Retinal pigment epithelial cell (primary cell): ENCODE measurements at regions not wholly inside any gene's neighbourhood (a gene's known extent, or its start where the extent isn't known, plus 50 kb on each side); places are given as distances from the start of the nearest gene placed in this dataset.

Experiments
- DNase-seq: peaks from one replicate; pipeline ENCODE4 v3.0.0-alpha.2; 2010; ENCODE audit warnings: low read depth
- H3K4me3 ChIP-seq: 2 replicates; pipeline ENCODE4 v1.5.1; 2011; ENCODE audit warnings: mild to moderate bottlenecking, low read length, control low read depth, moderate library complexity
- CTCF ChIP-seq: conservative IDR thresholded peaks from 2 replicates; pipeline ENCODE4 v1.5.1; 2011; ENCODE audit warnings: low read depth, low read length, control low read depth, inconsistent platforms

- no peak overlapping the region for H3K4me3 ChIP-seq
- DNase-seq, result no peak
These were observed 78.0 kb upstream of the CTSC start for GRCh38 chr11:88415495-88415894.

GRCh38 chr11:88414981-88415413 lies 77.5 kb upstream of the CTSC start:
- no peak for TF ChIP-seq CTCF
- no peak for DNase-seq
- H3K4me3 ChIP-seq, result no peak overlapping the region

More at GRCh38 chr11:88415495-88415894, 78.0 kb upstream of the CTSC start:
- TF ChIP-seq CTCF, result no peak

- H3K4me3 ChIP-seq, result no peak overlapping the region
- TF ChIP-seq CTCF, result no peak
- DNase-seq, result peak; percentile 60
These were observed 76.9 kb upstream of the CTSC start for GRCh38 chr11:88414385-88414861.

- H3K4me3 ChIP-seq, result no peak overlapping the region
- TF ChIP-seq CTCF, result no peak
- peak; percentile 73 for DNase-seq
These were observed 73.7 kb upstream of the CTSC start for GRCh38 chr11:88411265-88411664.

- H3K4me3 ChIP-seq, result no peak overlapping the region
- DNase-seq, result no peak
- TF ChIP-seq CTCF, result no peak
These were observed 73.1 kb upstream of the CTSC start for GRCh38 chr11:88410656-88411055.

GRCh38 chr11:88410056-88410455 lies 72.5 kb upstream of the CTSC start:
- no peak for TF ChIP-seq CTCF
- no peak overlapping the region for H3K4me3 ChIP-seq

GRCh38 chr11:88406876-88407275 lies 69.3 kb upstream of the CTSC start:
- no peak for TF ChIP-seq CTCF
- no peak overlapping the region for H3K4me3 ChIP-seq
- DNase-seq, result no peak

More at GRCh38 chr11:88410056-88410455, 72.5 kb upstream of the CTSC start:
- no peak for DNase-seq
